ENCODE measurements at regions not wholly inside any gene's neighbourhood (a gene's known extent, or its start where the extent isn't known, plus 50 kb on each side); places are given as distances from the start of the nearest gene placed in this dataset.

DNA sequence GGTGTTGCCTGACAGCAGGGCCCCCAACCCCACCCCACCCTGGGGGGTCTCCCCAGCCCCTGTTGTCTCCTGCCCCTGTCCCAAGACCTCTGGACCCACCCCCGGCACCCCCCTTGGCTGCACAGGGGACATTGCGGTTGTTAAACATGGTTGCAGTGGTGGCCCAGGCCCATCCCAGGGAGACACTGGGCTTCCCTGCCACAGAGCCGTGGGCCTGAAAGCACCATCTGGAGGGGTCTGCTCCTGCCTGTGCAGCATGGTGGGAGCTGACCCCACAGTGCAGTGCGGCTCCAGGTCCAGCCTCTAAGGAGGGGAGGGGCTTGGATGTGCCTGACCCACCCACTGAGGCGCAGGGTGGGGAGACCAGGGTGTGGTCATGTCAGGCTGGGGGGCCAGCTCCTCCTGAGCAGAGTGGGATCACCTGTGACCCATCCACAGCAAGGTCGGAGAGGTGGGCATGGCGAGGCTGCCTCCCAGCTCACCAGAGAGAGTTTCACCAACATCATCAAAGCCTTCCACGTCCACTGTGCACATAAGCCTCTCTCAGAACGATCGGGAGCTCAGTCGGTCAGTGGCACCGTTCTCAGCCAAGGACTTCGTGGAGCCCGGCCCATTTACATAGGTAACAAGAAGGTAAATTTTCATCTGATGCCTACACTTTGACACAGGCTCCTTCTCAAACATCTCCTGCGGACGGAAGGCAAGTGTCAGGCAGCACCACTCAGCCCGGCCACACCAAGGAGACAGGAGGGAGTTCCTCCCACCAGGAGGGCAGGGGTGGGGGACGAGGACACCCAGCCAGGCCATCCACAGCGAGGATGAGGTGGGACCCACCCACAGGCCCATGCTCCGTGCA lies 201.1 kb downstream of the BRD1 start:
- no peak for TF ChIP-seq POLR2AphosphoS5 (IDR thresholded peaks at IDR 0.05)
- TF ChIP-seq, protein P1, sequence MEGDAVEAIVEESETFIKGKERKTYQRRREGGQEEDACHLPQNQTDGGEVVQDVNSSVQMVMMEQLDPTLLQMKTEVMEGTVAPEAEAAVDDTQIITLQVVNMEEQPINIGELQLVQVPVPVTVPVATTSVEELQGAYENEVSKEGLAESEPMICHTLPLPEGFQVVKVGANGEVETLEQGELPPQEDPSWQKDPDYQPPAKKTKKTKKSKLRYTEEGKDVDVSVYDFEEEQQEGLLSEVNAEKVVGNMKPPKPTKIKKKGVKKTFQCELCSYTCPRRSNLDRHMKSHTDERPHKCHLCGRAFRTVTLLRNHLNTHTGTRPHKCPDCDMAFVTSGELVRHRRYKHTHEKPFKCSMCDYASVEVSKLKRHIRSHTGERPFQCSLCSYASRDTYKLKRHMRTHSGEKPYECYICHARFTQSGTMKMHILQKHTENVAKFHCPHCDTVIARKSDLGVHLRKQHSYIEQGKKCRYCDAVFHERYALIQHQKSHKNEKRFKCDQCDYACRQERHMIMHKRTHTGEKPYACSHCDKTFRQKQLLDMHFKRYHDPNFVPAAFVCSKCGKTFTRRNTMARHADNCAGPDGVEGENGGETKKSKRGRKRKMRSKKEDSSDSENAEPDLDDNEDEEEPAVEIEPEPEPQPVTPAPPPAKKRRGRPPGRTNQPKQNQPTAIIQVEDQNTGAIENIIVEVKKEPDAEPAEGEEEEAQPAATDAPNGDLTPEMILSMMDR (IDR thresholded peaks at IDR 0.05) = no peak
- TF ChIP-seq EP300 (IDR thresholded peaks at IDR 0.05) = no peak
- TF ChIP-seq POLR2A (IDR thresholded peaks at IDR 0.05) = no peak
- no peaks in the 10 kb centered on the region for H3K4me1 ChIP-seq
- no peaks in the 10 kb centered on the region for H3K9me3 ChIP-seq
- DNase-seq = no peak
- WGBS, 2 donors = 67 to 85% methylated on average over 20 of the region's 20 CpGs
- H3K4me3 ChIP-seq = no peak overlapping the region
- H3K36me3 ChIP-seq = no peaks in the 10 kb centered on the region
- no peak overlapping the region for H3K27ac ChIP-seq
- intact Hi-C loops (cut with DNase I) = no loop called here
- peaks cover 0 to 5% (median 0%) of the 10 kb centered on the region in 3 donors for H3K27me3 ChIP-seq

DNA sequence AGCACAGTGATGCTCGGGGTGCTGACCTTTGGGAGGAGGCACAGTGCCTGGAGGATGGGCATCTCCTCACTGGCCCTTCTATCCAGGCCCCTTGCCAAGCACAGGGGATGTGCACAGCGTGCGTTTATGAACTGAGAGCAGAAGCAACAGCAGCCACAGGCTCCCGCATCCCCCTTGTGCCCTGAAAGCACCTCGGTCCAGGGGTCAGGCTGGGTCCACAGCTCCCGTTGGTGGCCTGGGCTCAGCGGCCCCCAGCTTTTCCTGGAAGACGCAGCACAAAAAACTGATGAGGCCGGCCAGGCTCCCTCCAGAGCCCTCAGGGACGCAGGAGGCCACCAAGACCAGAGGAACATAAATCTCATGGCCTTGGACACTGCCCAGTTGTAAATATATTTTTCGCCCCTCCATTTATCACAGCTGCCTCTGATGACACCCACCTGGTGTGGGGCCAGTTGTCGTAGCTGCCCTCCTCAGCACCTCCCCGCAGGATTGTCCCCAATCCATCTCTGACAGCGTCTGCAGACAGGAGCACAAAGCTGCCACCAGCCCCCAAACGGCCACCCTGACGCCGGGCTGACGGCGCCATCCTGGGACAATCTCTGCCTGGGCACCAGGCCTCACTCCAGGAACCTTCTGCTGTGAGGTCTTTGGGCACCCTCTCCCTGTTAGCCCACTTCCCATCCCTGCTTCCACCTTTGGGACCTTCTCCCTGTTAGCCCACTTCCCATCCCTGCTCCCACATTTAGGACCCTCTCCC lies 203.1 kb downstream of the BRD1 start:
- no peak for DNase-seq
- Histone ChIP-seq H3K4me1 (no peaks in the 10 kb centered on the region), H3K27me3 (peaks cover 0 to 24% (median 0%) of the 10 kb centered on the region in 3 donors), H3K9me3 (no peaks in the 10 kb centered on the region), H3K27ac (no peak overlapping the region), H3K4me3 (no peak overlapping the region), H3K36me3 (no peaks in the 10 kb centered on the region)
- intact Hi-C loops (cut with DNase I) = no loop called here
- 72 to 83% methylated on average over 19 of the region's 19 CpGs for WGBS, 2 donors
- TF ChIP-seq POLR2AphosphoS5 (IDR thresholded peaks at IDR 0.05) = no peak
- TF ChIP-seq, protein P1 (IDR thresholded peaks at IDR 0.05) = no peak
- no peak for TF ChIP-seq EP300 (IDR thresholded peaks at IDR 0.05)

DNA sequence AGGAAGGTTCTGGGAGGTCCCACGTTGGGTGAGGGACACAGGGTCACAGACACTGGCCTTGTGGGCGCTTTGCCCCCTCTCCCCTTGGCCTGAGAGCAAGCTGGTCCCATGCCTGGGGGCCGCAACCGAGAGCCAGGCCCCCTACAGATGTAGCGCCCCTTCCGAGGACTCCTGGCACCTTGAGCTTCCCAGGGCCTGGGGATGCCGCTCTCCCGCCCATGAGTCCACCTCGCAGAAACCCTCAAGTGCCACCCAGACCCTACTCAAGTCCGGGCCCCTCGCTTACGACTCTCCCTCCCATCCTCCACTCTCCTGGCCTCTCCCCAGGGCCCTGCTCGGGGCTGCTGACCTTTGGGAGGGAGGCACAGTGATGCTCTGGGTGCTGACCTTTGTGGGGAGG lies 204.0 kb downstream of the BRD1 start:
- Histone ChIP-seq H3K36me3 (no peaks in the 10 kb centered on the region), H3K27ac (no peak overlapping the region), H3K4me1 (no peaks in the 10 kb centered on the region), H3K9me3 (no peaks in the 10 kb centered on the region), H3K4me3 (no peak overlapping the region), H3K27me3 (peaks cover 0 to 32% (median 0%) of the 10 kb centered on the region in 3 donors)
- no peak for DNase-seq
- intact Hi-C loops (cut with DNase I) = no loop called here
- WGBS, 2 donors = 68 to 92% methylated on average over 13 of the region's 13 CpGs
- no peak for TF ChIP-seq POLR2A (IDR thresholded peaks at IDR 0.05)
- TF ChIP-seq, protein P1 (IDR thresholded peaks at IDR 0.05) = no peak
- TF ChIP-seq POLR2AphosphoS5 (IDR thresholded peaks at IDR 0.05) = no peak
- no peak for TF ChIP-seq EP300 (IDR thresholded peaks at IDR 0.05)

DNA sequence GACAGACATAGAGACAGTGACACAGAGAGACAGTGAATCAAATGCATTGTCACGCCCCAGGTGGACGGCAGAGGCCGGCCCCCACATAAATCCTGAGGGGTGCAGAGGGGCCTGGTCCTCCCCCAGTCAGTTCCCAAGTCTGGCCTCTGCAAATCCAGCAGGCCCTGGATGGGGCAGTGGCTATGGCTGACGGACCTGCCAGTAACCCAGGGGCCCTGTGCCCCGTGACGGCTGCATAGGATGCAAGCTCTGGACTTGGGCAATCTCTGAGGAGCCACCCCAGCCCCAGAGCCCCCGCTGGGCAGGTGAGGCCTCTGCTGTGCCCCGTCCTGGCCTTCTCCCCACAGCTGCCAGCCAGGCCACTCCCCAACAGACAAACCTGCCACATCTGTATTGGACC lies 204.5 kb downstream of the BRD1 start:
- H3K9me3 ChIP-seq = no peaks in the 10 kb centered on the region
- no peaks in the 10 kb centered on the region for H3K36me3 ChIP-seq
- H3K4me3 ChIP-seq = no peak overlapping the region
- peaks cover 0 to 37% (median 0%) of the 10 kb centered on the region in 3 donors for H3K27me3 ChIP-seq
- no peak for TF ChIP-seq POLR2AphosphoS5 (IDR thresholded peaks at IDR 0.05)
- TF ChIP-seq, protein P1 (IDR thresholded peaks at IDR 0.05) = no peak
- no peak for TF ChIP-seq POLR2A (IDR thresholded peaks at IDR 0.05)
- no peak for TF ChIP-seq EP300 (IDR thresholded peaks at IDR 0.05)
- H3K4me1 ChIP-seq = no peaks in the 10 kb centered on the region
- no peak overlapping the region for H3K27ac ChIP-seq
- WGBS, 2 donors = 52 to 83% methylated on average over 8 of the region's 8 CpGs
- DNase-seq = no peak
- intact Hi-C loops (cut with DNase I) = no loop called here
